ENCODE measurements at regions not wholly inside any gene's neighbourhood (a gene's known extent, or its start where the extent isn't known, plus 50 kb on each side); places are given as distances from the start of the nearest gene placed in this dataset.

GRCh38 chr4:140298001-140298400 is 75.4 kb upstream of the SCOC start:
- no peaks in the 10 kb centered on the region for H3K36me3 Mint-ChIP-seq (ENCODE audit: low read depth)
- Histone ChIP-seq H3K27me3 (ENCODE audit: control insufficient read depth, insufficient read depth, low read length, poor library complexity, severe bottlenecking) (no peaks in the 10 kb centered on the region), H3K4me3 (ENCODE audit: low read length) (no peak overlapping the region), H3K27ac (ENCODE audit: low read depth, low read length) (no peak overlapping the region), H3K9ac (ENCODE audit: extremely low read depth, low read length, poor library complexity, severe bottlenecking) (no peak overlapping the region), H3K9me3 (ENCODE audit: control insufficient read depth, low read length) (no peaks in the 10 kb centered on the region), H3K4me1 (ENCODE audit: control insufficient read depth, insufficient read depth, low read length) (no peaks in the 10 kb centered on the region), H3K36me3 (ENCODE audit: control insufficient read depth, insufficient read depth, low read length) (no peaks in the 10 kb centered on the region)
- no peak overlapping the region for H3K27ac Mint-ChIP-seq
- no peak for DNase-seq
- peaks cover 21% of the 10 kb centered on the region for H3K4me1 Mint-ChIP-seq
- no peak for TF ChIP-seq CTCF (conservative IDR thresholded peaks at IDR 0.05)
- H3K9me3 Mint-ChIP-seq = no peaks in the 10 kb centered on the region
- H3K27me3 Mint-ChIP-seq (ENCODE audit: insufficient read depth) = no peaks in the 10 kb centered on the region
- H3K4me3 Mint-ChIP-seq = no peak overlapping the region
- 91 to 94% methylated on average over 6 to 7 of the region's 7 CpGs for WGBS, 2 experiments (ENCODE audit: insufficient coverage in 1 of 2, insufficient read length in 1 of 2)

GRCh38 chr4:140297221-140297570 is 76.2 kb upstream of the SCOC start:
- peak; percentile 63 for DNase-seq
- Mint-ChIP-seq H3K27ac (no peak overlapping the region), H3K4me1 (peaks cover 21% of the 10 kb centered on the region), H3K4me3 (no peak overlapping the region), H3K9me3 (no peaks in the 10 kb centered on the region), H3K36me3 (ENCODE audit: low read depth) (no peaks in the 10 kb centered on the region), H3K27me3 (ENCODE audit: insufficient read depth) (peaks cover 3% of the 10 kb centered on the region)
- H3K4me1 ChIP-seq (ENCODE audit: control insufficient read depth, insufficient read depth, low read length) = no peaks in the 10 kb centered on the region
- no peak overlapping the region for H3K4me3 ChIP-seq (ENCODE audit: low read length)
- no peak overlapping the region for H3K9ac ChIP-seq (ENCODE audit: extremely low read depth, low read length, poor library complexity, severe bottlenecking)
- H3K36me3 ChIP-seq (ENCODE audit: control insufficient read depth, insufficient read depth, low read length) = no peaks in the 10 kb centered on the region
- no peaks in the 10 kb centered on the region for H3K27me3 ChIP-seq (ENCODE audit: control insufficient read depth, insufficient read depth, low read length, poor library complexity, severe bottlenecking)
- 45 to 67% methylated on average over 4 to 7 of the region's 7 CpGs for WGBS, 2 experiments (ENCODE audit: insufficient coverage in 1 of 2, insufficient read length in 1 of 2)
- no peak overlapping the region for H3K27ac ChIP-seq (ENCODE audit: low read depth, low read length)
- TF ChIP-seq CTCF (conservative IDR thresholded peaks at IDR 0.05) = no peak
- H3K9me3 ChIP-seq (ENCODE audit: control insufficient read depth, low read length) = no peaks in the 10 kb centered on the region

- Histone ChIP-seq H3K9me3 (ENCODE audit: control insufficient read depth, low read length) (no peaks in the 10 kb centered on the region), H3K4me1 (ENCODE audit: control insufficient read depth, insufficient read depth, low read length) (no peaks in the 10 kb centered on the region), H3K36me3 (ENCODE audit: control insufficient read depth, insufficient read depth, low read length) (no peaks in the 10 kb centered on the region), H3K27ac (ENCODE audit: low read depth, low read length) (no peak overlapping the region), H3K27me3 (ENCODE audit: control insufficient read depth, insufficient read depth, low read length, poor library complexity, severe bottlenecking) (no peaks in the 10 kb centered on the region), H3K9ac (ENCODE audit: extremely low read depth, low read length, poor library complexity, severe bottlenecking) (no peak overlapping the region), H3K4me3 (ENCODE audit: low read length) (no peak overlapping the region)
- H3K9me3 Mint-ChIP-seq = no peaks in the 10 kb centered on the region
- no peak overlapping the region for H3K27ac Mint-ChIP-seq
- no peak for TF ChIP-seq CTCF (conservative IDR thresholded peaks at IDR 0.05)
- WGBS, 2 experiments (ENCODE audit: insufficient coverage in 1 of 2, insufficient read length in 1 of 2) = 80% methylated on average over 11 to 15 of the region's 15 CpGs
- peaks cover 21% of the 10 kb centered on the region for H3K4me1 Mint-ChIP-seq
- no peak for DNase-seq
- no peak overlapping the region for H3K4me3 Mint-ChIP-seq
- H3K36me3 Mint-ChIP-seq (ENCODE audit: low read depth) = no peaks in the 10 kb centered on the region
- peaks cover 5% of the 10 kb centered on the region for H3K27me3 Mint-ChIP-seq (ENCODE audit: insufficient read depth)
These were observed 76.9 kb upstream of the SCOC start for GRCh38 chr4:140296335-140297220.
